Activated CD8-positive, alpha-beta memory T cell treated with anti-CD3 and anti-CD28 coated beads for 4 hours (primary cell): ENCODE measurements at regions not wholly inside any gene's neighbourhood (a gene's known extent, or its start where the extent isn't known, plus 50 kb on each side); places are given as distances from the start of the nearest gene placed in this dataset.

ENCODE experiments used
- DNase-seq, 2 donors: peaks; one replicate each; pipeline ENCODE4 v3.0.0-alpha.2; 2020; ENCODE audit warnings: low read depth in 2 of 2

GRCh38 chr1:4915154-4915553 is 260.7 kb downstream of the AJAP1 start:
- no peak for DNase-seq

GRCh38 chr1:4908486-4908885 is 254.1 kb downstream of the AJAP1 start:
- no peak for DNase-seq

- no peak for DNase-seq
These were observed 240.2 kb downstream of the AJAP1 start for GRCh38 chr1:4894566-4894965.

GRCh38 chr1:4880626-4881025 is 226.2 kb downstream of the AJAP1 start:
- no peak for DNase-seq

GRCh38 chr1:4877426-4877825 is 223.0 kb downstream of the AJAP1 start:
- no peak for DNase-seq

GRCh38 chr1:4871373-4871772 is 217.0 kb downstream of the AJAP1 start:
- no peak for DNase-seq

- DNase-seq, result no peak
These were observed 214.1 kb downstream of the AJAP1 start for GRCh38 chr1:4868521-4868920.

GRCh38 chr1:4856396-4856795 is 202.0 kb downstream of the AJAP1 start:
- DNase-seq, result no peak

GRCh38 chr1:4854367-4854766 is 200.0 kb downstream of the AJAP1 start:
- no peak for DNase-seq

- no peak for DNase-seq
These were observed 199.5 kb downstream of the AJAP1 start for GRCh38 chr1:4853904-4854303.

- DNase-seq, result no peak
These were observed 197.1 kb downstream of the AJAP1 start for GRCh38 chr1:4851385-4852065.

GRCh38 chr1:4848431-4848830 is 194.0 kb downstream of the AJAP1 start:
- no peak for DNase-seq

- no peak for DNase-seq
These were observed 193.3 kb downstream of the AJAP1 start for GRCh38 chr1:4847711-4848110.
